HG03103 (cell line): ENCODE measurements at regions not wholly inside any gene's neighbourhood (a gene's known extent, or its start where the extent isn't known, plus 50 kb on each side); places are given as distances from the start of the nearest gene placed in this dataset.
"Not testable (repeated sequence)": the region's sequence is repeated elsewhere in the genome, so short reads cannot be mapped to it uniquely, and the experiment has no call there.

Experiments
- ATAC-seq: cut with Tn5 transposase; IDR thresholded peaks from one replicate; pipeline ENCODE4 v1.9.1; 2021; ENCODE audit warnings: low read depth; ENCODE audit not compliant: unreplicated experiment

- no peak for ATAC-seq
These were observed 476.3 kb downstream of the PCNX1 start for GRCh38 chr14:71383510-71383909.

GRCh38 chr14:71384007-71384845 is 477.0 kb downstream of the PCNX1 start:
- ATAC-seq = no peak

- no peak for ATAC-seq
These were observed 480.5 kb downstream of the PCNX1 start for GRCh38 chr14:71387753-71388152.

- no peak for ATAC-seq
These were observed 481.1 kb downstream of the PCNX1 start for GRCh38 chr14:71388336-71388735.

- ATAC-seq = no peak
These were observed 481.6 kb downstream of the PCNX1 start for GRCh38 chr14:71388862-71389261.

- ATAC-seq = no peak
These were observed 487.1 kb downstream of the PCNX1 start for GRCh38 chr14:71394386-71394785.

- no peak for ATAC-seq
These were observed 487.9 kb downstream of the PCNX1 start for GRCh38 chr14:71395151-71395604.

- ATAC-seq = no peak
These were observed 488.4 kb downstream of the PCNX1 start for GRCh38 chr14:71395636-71396035.

GRCh38 chr14:71396050-71396677 is 488.9 kb downstream of the PCNX1 start:
- ATAC-seq = no peak

GRCh38 chr14:71397371-71397770 is 490.1 kb downstream of the PCNX1 start:
- ATAC-seq = no peak

- no peak for ATAC-seq
These were observed 491.2 kb downstream of the PCNX1 start for GRCh38 chr14:71398450-71398849.

GRCh38 chr14:71399057-71399487 is 491.8 kb downstream of the PCNX1 start:
- ATAC-seq = peak; percentile 73

GRCh38 chr14:71400871-71401321 is 493.6 kb downstream of the PCNX1 start:
- ATAC-seq = no peak

- ATAC-seq = not testable (repeated sequence)
These were observed 495.2 kb downstream of the PCNX1 start for GRCh38 chr14:71402415-71402814.

GRCh38 chr14:71403656-71404055 is 496.4 kb downstream of the PCNX1 start:
- no peak for ATAC-seq

GRCh38 chr14:71405676-71406075 is 498.4 kb downstream of the PCNX1 start:
- ATAC-seq = no peak

- ATAC-seq = no peak
These were observed 501.2 kb downstream of the PCNX1 start for GRCh38 chr14:71408362-71409030.

GRCh38 chr14:71410578-71411284 is 503.5 kb downstream of the PCNX1 start:
- no peak for ATAC-seq

GRCh38 chr14:71411285-71411595 is 504.0 kb downstream of the PCNX1 start:
- no peak for ATAC-seq

GRCh38 chr14:71411738-71412137 is 504.5 kb downstream of the PCNX1 start:
- no peak for ATAC-seq
